ENCODE measurements at regions not wholly inside any gene's neighbourhood (a gene's known extent, or its start where the extent isn't known, plus 50 kb on each side); places are given as distances from the start of the nearest gene placed in this dataset.

GRCh38 chr5:27906931-27907601 is 868.7 kb upstream of the CDH9 start (continued):
- no peak for TF ChIP-seq JUN (IDR thresholded peaks at IDR 0.05; ENCODE audit: low read depth, low read length)
- no peak for TF ChIP-seq TBP (IDR thresholded peaks at IDR 0.05; ENCODE audit: low read depth, low read length)
- no peak for TF ChIP-seq NANOG (IDR thresholded peaks at IDR 0.05; ENCODE audit: insufficient read depth, low read depth, low read length, poor library complexity, severe bottlenecking)

All from H1 (cell line).